Esophagus muscularis mucosa (tissue), 3 donors: ENCODE measurements at regions not wholly inside any gene's neighbourhood (a gene's known extent, or its start where the extent isn't known, plus 50 kb on each side); places are given as distances from the start of the nearest gene placed in this dataset.

ENCODE experiments used
- POLR2A ChIP-seq: fragments of 450-650 bp; IDR thresholded peaks from one replicate; pipeline ENCODE4 v1.6.1; 2017; ENCODE audit warnings: antibody characterized with exemption, moderate library complexity, mild to moderate bottlenecking, low read depth
- POLR2AphosphoS5 ChIP-seq, 2 donors: sonication (generic); formaldehyde crosslinking; IDR thresholded peaks; one replicate each; pipeline ENCODE4 v1.6.1; 2017; ENCODE audit warnings: antibody characterized with exemption in 2 of 2
- TF ChIP-seq, protein P1 (sequence below), 3 experiments: fragments of 200-600 bp in 2 of 3; fragments of 450-650 bp in 1 of 3; sonication (generic) in 2 of 3; IDR thresholded peaks; one replicate each; pipeline ENCODE4 v1.5.1; 2017 to 2019; ENCODE audit warnings: antibody characterized with exemption in 3 of 3, mild to moderate bottlenecking in 2 of 3, moderate library complexity in 1 of 3

DNA sequence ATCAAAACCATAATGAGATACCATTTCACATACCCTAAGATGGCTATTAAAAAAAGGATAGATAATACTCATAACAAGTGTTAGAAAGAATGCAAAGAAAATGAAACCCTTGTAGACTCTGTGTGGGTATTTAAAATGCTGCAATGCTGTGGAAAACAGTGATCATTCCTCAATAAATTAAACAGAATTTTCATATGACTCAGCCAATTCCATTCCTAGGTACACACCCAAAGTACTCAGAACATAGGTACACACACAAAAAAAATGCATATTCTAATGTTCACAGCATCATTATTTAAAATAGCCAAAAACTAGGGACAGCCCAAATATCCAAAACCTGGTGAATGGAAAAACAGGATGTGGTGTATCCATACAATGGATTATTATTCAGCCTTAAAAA lies 502.3 kb downstream of the KCNJ3 start:
- TF ChIP-seq, protein P1, sequence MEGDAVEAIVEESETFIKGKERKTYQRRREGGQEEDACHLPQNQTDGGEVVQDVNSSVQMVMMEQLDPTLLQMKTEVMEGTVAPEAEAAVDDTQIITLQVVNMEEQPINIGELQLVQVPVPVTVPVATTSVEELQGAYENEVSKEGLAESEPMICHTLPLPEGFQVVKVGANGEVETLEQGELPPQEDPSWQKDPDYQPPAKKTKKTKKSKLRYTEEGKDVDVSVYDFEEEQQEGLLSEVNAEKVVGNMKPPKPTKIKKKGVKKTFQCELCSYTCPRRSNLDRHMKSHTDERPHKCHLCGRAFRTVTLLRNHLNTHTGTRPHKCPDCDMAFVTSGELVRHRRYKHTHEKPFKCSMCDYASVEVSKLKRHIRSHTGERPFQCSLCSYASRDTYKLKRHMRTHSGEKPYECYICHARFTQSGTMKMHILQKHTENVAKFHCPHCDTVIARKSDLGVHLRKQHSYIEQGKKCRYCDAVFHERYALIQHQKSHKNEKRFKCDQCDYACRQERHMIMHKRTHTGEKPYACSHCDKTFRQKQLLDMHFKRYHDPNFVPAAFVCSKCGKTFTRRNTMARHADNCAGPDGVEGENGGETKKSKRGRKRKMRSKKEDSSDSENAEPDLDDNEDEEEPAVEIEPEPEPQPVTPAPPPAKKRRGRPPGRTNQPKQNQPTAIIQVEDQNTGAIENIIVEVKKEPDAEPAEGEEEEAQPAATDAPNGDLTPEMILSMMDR (IDR thresholded peaks at IDR 0.05), result no peak
- TF ChIP-seq POLR2AphosphoS5 (IDR thresholded peaks at IDR 0.05) (no peak), POLR2A (no peak)
